ENCODE measurements at regions not wholly inside any gene's neighbourhood (a gene's known extent, or its start where the extent isn't known, plus 50 kb on each side); places are given as distances from the start of the nearest gene placed in this dataset.

GRCh38 chr2:42843611-42844010 lies 51.2 kb upstream of the HAAO start:
- TF ChIP-seq, protein P1, sequence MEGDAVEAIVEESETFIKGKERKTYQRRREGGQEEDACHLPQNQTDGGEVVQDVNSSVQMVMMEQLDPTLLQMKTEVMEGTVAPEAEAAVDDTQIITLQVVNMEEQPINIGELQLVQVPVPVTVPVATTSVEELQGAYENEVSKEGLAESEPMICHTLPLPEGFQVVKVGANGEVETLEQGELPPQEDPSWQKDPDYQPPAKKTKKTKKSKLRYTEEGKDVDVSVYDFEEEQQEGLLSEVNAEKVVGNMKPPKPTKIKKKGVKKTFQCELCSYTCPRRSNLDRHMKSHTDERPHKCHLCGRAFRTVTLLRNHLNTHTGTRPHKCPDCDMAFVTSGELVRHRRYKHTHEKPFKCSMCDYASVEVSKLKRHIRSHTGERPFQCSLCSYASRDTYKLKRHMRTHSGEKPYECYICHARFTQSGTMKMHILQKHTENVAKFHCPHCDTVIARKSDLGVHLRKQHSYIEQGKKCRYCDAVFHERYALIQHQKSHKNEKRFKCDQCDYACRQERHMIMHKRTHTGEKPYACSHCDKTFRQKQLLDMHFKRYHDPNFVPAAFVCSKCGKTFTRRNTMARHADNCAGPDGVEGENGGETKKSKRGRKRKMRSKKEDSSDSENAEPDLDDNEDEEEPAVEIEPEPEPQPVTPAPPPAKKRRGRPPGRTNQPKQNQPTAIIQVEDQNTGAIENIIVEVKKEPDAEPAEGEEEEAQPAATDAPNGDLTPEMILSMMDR (conservative IDR thresholded peaks at IDR 0.05 in 1 of 2, IDR thresholded peaks at IDR 0.05 in 1 of 2; ENCODE audit: low read depth in 1 of 2, low read length in 2 of 2): no peak
- no peak for TF ChIP-seq EZH2 (IDR thresholded peaks at IDR 0.05; ENCODE audit: low read length, missing control alignments)

All from fibroblast of lung (primary cell).